Panc1 (cell line): ENCODE measurements at regions not wholly inside any gene's neighbourhood (a gene's known extent, or its start where the extent isn't known, plus 50 kb on each side); places are given as distances from the start of the nearest gene placed in this dataset.
"Not testable (repeated sequence)": the region's sequence is repeated elsewhere in the genome, so short reads cannot be mapped to it uniquely, and the experiment has no call there.

Source experiments
- CTCF ChIP-seq: fragments of 450-650 bp; IDR thresholded peaks from 2 replicates; pipeline ENCODE4 v1.5.1; 2017; ENCODE audit warnings: mild to moderate bottlenecking
- POLR2AphosphoS5 ChIP-seq: IDR thresholded peaks from 2 replicates; pipeline ENCODE4 v1.6.1; 2012; ENCODE audit warnings: mild to moderate bottlenecking, low read depth, low read length, moderate library complexity
- REST ChIP-seq, 2 experiments: IDR thresholded peaks; 2 replicates each; pipeline ENCODE4 v1.6.1; 2011 to 2012; ENCODE audit warnings: low read depth in 2 of 2, control low read depth in 1 of 2, low read length in 1 of 2, mild to moderate bottlenecking in 1 of 2, moderate library complexity in 1 of 2; ENCODE audit not compliant: insufficient read depth in 1 of 2
- SIN3A ChIP-seq: IDR thresholded peaks from 2 replicates; pipeline ENCODE4 v1.6.1; 2012; ENCODE audit warnings: low read depth, mild to moderate bottlenecking, low read length, moderate library complexity, borderline replicate concordance; ENCODE audit not compliant: insufficient read depth
- TCF7L2 ChIP-seq: IDR thresholded peaks from 2 replicates; pipeline ENCODE4 v1.6.1; 2011; ENCODE audit warnings: mild to moderate bottlenecking, low read depth, low read length, inconsistent platforms

DNA sequence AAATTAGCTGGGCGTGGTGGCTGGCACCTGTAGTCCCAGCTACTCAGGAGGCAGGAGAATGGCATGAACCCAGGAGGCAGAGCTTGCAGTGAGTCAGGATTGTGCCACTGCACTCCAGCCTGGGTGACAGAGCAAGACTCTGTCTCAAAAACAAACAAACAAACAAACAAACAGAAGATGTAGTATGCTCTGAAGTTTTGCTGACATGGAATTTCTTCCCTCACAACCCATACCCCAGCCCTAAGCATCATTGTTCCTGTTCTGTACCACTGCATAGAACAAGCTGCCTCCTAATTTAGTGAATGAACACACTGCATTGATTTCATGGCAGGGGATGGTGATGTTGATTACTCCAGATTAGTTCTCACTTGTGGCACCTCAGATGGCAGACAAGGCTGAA, 89.7 kb downstream of the SPATA31A6 start:
- TF ChIP-seq CTCF; TCF7L2; REST (IDR thresholded peaks at IDR 0.05; ENCODE audit: insufficient read depth in 1 of 2, low read depth in 2 of 2, low read length in 1 of 2); POLR2AphosphoS5; SIN3A: not testable (repeated sequence)
